Nucleus accumbens (tissue), 56 donors: ENCODE measurements at regions not wholly inside any gene's neighbourhood (a gene's known extent, or its start where the extent isn't known, plus 50 kb on each side); places are given as distances from the start of the nearest gene placed in this dataset.
"Not testable (repeated sequence)": the region's sequence is repeated elsewhere in the genome, so short reads cannot be mapped to it uniquely, and the experiment has no call there.

Experiments
- DNase-seq, 56 donors: peaks; one replicate each; lab custom pipeline; 2025; lab: John Stamatoyannopoulos, UW

DNA sequence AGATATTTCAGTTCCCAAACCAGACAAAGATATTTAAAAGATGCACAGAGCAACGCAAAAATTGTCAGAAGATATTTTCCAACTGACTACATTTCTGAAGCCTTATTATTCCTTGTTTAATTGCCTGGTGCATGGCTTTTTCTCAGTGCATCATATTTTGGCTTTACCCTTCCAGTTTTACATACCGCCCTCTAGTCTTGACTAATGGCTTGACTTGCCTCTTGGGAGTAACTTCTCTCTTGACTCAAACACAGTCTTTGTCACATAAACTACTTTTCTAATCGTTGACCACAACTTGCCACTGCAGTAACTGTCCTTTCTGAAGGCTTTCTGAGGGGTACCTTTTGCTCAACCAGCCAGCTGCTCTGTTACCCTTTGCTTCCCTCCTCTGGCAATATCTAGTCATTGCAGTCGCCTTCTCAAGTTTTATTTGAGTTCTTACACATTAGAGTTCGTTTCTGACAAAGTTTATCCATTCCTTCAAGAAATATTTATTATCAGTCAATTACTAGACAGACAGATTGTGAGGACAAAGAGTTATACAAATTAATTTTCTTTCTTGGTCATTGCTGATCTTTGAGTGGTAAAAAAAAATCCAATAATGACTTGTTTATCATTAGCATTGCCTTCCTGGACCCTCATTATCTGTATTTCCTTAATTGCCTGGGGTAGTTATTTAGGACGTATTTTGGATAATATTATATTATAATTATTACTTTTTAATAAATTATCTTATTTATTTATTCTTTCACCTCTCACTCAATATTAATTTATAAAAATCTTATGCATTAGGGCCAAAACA, 506.9 kb upstream of the PCDH10 start:
- DNase-seq, result peak in 17 of 56 donors; percentile 0 to 19 (median 3)

GRCh38 chr4:132646186-132646585, 502.9 kb upstream of the PCDH10 start:
- no peak for DNase-seq

DNA sequence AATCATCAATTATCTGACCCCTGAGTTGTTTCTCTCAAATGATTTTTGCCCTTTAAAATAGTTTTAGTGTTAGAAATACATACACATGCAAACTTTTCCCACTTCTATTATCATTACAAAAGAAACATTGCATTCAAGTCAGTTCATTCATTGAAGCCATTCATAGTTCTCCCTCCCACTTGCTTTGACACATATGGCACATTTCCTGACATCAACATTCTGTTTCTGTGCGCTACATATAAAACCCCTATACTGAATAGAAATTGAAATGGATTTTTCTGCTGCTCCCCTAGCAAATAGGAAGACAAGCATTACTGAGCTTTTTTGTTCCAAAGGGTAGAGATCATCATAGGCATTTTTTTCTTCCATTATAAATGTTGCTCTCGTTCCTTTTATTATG, 497.9 kb upstream of the PCDH10 start:
- DNase-seq, result no peak

- no peak for DNase-seq
Observed at GRCh38 chr4:132660181-132660580, 488.9 kb upstream of the PCDH10 start.

GRCh38 chr4:132662456-132662855, 486.6 kb upstream of the PCDH10 start:
- no peak for DNase-seq

DNA sequence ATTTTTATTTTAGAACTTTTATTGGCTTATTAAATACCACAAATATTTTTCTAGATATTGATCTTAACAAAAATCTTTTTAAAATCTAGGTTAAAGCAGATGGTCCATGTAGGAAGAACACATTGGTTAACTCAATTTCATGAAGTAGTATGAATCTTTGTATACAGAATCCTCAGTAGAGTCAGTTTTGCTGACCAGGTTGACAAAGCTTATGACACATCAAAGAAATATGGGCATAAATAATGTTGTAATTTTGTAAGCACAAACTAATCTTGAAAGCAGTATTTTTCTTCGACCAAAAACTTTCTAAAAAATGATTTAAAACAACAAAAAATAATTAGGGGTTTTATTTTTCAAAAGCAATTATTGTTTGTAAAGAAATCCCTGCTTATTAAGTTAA, 479.3 kb upstream of the PCDH10 start:
- DNase-seq, result no peak

GRCh38 chr4:132670557-132670956, 478.5 kb upstream of the PCDH10 start:
- no peak for DNase-seq

DNA sequence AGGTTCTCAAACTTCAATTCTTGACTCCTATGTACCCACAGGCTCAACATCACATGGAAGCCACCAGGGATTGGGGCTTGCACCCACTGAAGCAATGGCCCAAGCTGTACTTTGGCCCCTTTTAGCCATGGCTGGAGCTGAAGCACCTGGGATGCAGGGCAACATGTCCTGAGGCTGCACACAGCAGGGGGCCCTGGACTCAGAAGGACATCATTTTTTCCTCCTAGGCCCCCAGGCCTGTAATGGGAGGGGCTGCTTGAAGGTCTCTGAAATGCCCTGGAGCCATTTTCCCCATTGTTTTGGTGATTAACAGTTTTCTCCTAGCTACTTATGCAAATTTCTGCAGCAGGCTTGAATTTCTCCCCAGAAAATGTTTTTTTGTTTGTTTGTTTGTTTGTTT, 465.1 kb upstream of the PCDH10 start:
- no peak for DNase-seq

DNA sequence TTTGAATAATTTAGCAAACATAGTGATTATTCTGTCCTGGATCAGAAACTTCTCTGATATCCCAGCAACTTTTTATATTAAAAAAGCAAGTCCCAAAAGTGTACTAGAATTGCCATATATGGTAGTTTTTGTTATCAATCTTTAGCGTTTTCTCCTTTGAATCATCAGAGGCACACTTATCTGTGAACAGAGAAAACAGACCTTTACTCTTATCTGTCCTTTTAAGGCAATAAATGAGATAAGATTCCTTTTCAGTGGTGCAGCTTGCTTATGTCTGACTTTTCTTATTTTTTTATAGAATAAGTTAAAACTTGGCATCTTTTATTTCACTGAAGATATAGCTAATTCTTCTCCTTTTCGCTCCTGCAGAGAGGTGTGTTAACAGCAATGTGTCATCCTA, 458.1 kb upstream of the PCDH10 start:
- no peak for DNase-seq

- DNase-seq, result no peak
Observed at GRCh38 chr4:132691668-132692067, 457.4 kb upstream of the PCDH10 start.

DNA sequence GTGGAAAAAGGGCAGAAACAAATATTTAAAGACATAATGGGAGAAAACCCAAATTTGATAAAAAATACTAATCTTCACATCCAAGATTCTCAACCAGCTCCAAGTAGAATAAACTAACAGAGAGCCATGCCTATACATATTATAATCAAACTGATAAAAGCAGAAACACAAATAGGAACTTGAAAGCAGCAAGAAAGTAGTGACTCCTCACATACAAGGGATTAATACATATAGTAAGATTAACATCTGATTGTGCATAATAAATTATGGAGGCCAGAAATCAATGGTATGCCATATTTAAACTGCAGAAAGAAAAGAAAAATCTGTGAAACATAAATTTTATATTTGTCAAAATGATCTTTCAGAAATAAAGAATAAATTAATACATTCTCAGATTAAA, 454.3 kb upstream of the PCDH10 start:
- no peak for DNase-seq

DNA sequence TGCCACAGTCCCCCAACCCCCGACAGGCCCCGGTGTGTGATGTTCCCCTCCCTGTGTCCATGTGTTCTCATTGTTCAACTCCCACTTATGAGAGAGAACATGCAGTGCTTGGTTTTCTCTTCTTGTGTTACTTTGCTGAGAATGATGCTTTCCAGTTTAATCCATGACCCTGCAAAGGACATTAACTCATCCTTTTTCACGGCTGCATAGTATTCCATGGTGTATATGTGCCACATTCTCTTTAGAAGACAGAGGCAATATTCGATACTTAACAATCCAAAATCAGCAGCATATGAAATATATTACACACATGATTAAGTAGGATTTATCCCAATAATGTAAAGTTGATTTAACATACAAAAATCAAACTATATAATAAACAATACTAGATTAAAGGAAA, 451.6 kb upstream of the PCDH10 start:
- not testable (repeated sequence) for DNase-seq

DNA sequence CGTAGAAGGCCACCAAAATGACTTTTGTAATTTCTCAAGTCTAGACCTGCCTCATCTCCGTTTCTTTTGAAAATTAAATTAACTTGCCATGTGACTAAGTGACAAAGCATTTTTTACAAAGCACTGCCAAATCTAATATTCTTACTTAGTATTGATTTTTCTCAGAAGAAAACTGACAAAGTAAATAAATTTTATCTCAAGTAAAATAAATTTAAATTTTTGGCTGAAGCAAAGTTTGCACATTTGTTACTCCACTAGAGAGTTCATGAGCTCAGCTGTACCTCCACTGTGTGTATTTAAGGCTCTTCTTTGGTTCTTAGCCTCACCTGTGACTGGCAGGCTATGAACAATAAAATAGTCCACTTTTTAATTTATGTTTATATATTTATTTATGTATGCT, 441.1 kb upstream of the PCDH10 start:
- no peak for DNase-seq

DNA sequence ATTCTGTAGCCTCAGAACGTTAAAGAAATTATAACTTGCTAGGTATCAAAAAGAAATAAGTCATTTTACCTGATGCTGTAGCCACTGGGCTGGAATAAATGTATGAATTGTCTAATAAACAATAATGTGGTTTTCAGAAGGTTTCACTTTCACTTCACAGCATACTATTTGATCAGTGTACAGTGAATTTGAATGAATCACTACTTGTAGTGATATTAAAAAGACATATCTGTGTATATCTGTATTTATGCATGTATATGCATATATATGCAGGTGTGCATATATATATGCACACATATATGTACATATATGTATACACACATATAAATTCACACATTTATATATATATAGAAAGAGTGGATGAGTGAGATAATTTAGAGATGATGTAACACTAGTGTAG, 440.0 kb upstream of the PCDH10 start:
- no peak for DNase-seq

DNA sequence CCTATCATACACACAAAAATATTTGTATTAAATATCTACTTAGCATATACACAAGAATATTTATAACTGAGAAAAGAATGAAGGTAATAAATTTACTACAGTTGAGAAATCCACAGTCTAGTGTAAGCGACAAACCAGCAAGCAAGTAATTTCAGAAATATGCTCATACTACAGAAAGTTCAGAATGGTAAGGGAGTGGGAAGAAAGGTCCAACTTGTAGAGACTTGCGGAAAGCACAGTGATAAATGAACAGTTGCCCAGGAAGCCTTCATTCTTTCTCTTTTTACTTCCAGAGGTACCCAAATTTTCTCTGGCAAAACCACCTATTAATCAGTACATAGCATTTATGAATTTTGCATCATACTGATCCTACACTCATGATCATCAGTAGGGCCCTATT, 438.1 kb upstream of the PCDH10 start:
- DNase-seq, result no peak

- DNase-seq, result peak in 1 of 56 donors; percentile 0
Observed at GRCh38 chr4:132737344-132737743, 411.8 kb upstream of the PCDH10 start.

DNA sequence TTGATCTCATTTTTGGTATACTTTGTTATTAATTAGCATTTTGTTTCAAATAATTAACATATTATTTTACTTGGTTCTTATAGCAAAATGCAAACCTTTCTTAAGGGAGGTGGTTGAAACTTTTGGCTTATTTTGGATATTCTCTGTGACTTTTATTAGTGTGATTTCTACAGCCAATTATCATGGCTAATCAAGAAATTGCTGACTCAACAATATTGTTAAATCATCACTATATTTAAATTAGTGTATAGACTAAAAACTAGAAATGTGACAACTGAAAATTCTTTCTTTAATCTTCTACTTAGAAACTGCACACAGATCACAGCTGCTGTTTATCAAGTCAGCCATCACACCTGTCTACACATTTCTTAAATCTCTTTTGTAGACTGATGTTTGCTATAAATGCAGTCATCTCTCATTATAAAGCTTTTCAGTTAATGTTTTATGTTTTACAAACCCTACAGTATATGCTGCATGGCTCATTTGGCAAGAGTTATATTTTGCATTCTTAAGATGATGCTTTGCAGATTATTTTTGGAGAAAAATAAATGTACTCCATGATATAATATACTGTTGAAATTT, 389.8 kb upstream of the PCDH10 start:
- DNase-seq, result no peak

GRCh38 chr4:132763465-132763864, 385.6 kb upstream of the PCDH10 start:
- no peak for DNase-seq

GRCh38 chr4:132767901-132768300, 381.2 kb upstream of the PCDH10 start:
- no peak for DNase-seq

- DNase-seq, result no peak
Observed at GRCh38 chr4:132770776-132771175, 378.3 kb upstream of the PCDH10 start.

DNA sequence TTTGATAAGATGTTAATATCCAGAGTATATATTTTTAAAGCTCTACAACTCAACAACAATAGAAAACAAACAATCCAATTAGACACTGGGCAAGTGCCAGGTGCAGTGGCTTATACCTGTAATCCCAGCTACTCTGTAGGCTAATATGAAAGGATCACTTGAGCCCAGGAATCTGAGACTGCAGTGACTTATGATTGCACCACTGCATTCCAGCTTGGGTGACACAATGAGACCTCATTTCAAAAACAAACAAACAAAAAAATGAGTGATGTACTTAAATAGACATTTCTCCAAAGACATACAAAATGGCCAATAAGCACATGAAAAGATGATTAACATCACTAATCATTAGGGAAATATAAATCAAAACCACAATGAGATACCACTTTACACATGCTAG, 356.8 kb upstream of the PCDH10 start:
- no peak for DNase-seq

GRCh38 chr4:132797856-132798255, 351.2 kb upstream of the PCDH10 start:
- DNase-seq, result no peak
